GM12878 (cell line): ENCODE measurements at regions not wholly inside any gene's neighbourhood (a gene's known extent, or its start where the extent isn't known, plus 50 kb on each side); places are given as distances from the start of the nearest gene placed in this dataset.

Experiments
- ATAC-seq: fragments of 200-7000 bp; cut with Tn5 transposase; 3 replicates; pipeline ENCODE4 v1.9.1; 2020; ENCODE audit warnings: mild to moderate bottlenecking, moderate library complexity
- BruUV-seq: library from RNA; stranded (reverse); fragments of 400-500 nt; replicated peaks from 2 replicates; lab custom pipeline; 2021; lab: Mats Ljungman, UMichigan
- CTCF ChIA-PET: fragments of 300-600 bp; sonication (Branson Sonifier 250); formaldehyde crosslinking; extraction: SDS; loops from one replicate; lab custom pipeline; 2021; ENCODE audit warnings: inconsistent platforms; lab: Yijun Ruan, JAX
- POLR2A ChIA-PET: fragments of 350-600 bp; formaldehyde crosslinking; extraction: SDS; loops from one replicate; lab custom pipeline; 2021; ENCODE audit warnings: inconsistent platforms; lab: Charles Lee
- RAD21 ChIA-PET: fragments of 300-600 bp; sonication (Branson Sonifier 250); formaldehyde crosslinking; loops from one replicate; lab custom pipeline; 2023; ENCODE audit warnings: antibody characterized with exemption; ENCODE audit not compliant: unreplicated experiment; lab: Charles Lee
- SMC1A ChIA-PET: fragments of 300-600 bp; sonication (Branson Sonifier 250); formaldehyde crosslinking; loops from one replicate; lab custom pipeline; 2023; ENCODE audit not compliant: unreplicated experiment, uncharacterized antibody; lab: Charles Lee
- DNase-seq: peaks from one replicate; pipeline ENCODE4 v3.0.0-alpha.2; 2011; ENCODE audit warnings: low read depth, low spot score
- FAIRE-seq: peaks from 3 replicates; lab custom pipeline; 2011; peaks lifted over from hg19 to GRCh38; lab: Jason Lieb, UNC
- H2AFZ ChIP-seq: 2 replicates; pipeline ENCODE4 v1.6.0; 2011; ENCODE audit warnings: low read depth, low read length, control low read depth; ENCODE audit not compliant: control insufficient read depth
- H3K27ac ChIP-seq: 2 replicates; pipeline ENCODE4 v1.5.1; 2011; ENCODE audit warnings: control low read depth; ENCODE audit not compliant: control insufficient read depth, insufficient read depth
- H3K27me3 ChIP-seq, 2 experiments: replicated peaks in 1 of 2; 2 replicates each; pipeline versions ENCODE4 v1.6.0 to v1.6.1; 2011; ENCODE audit warnings: low read length in 1 of 2; ENCODE audit not compliant: control insufficient read depth in 2 of 2, insufficient read depth in 2 of 2
- H3K36me3 ChIP-seq, 2 experiments: 2 replicates each; pipeline ENCODE4 v1.5.1; 2011; ENCODE audit warnings: low read length in 1 of 2; ENCODE audit not compliant: control insufficient read depth in 2 of 2, insufficient read depth in 2 of 2
- H3K4me1 ChIP-seq: 2 replicates; pipeline ENCODE4 v1.6.1; 2011; ENCODE audit warnings: mild to moderate bottlenecking, low read length, moderate library complexity, mixed read lengths; ENCODE audit not compliant: control insufficient read depth, insufficient read depth
- H3K4me2 ChIP-seq: 2 replicates; pipeline ENCODE4 v1.6.0; 2011; ENCODE audit warnings: control low read depth; ENCODE audit not compliant: control insufficient read depth, insufficient read depth
- H3K4me3 ChIP-seq: fragments of 200-600 bp; sonication (generic); 2 replicates; pipeline ENCODE4 v1.5.1; 2016
- H3K79me2 ChIP-seq: 2 replicates; pipeline ENCODE4 v1.6.0; 2011; ENCODE audit warnings: low read length; ENCODE audit not compliant: control insufficient read depth, insufficient read depth
- H3K9ac ChIP-seq: 2 replicates; pipeline ENCODE4 v1.8.0; 2011; ENCODE audit warnings: low read length, control low read depth, mixed read lengths; ENCODE audit not compliant: control insufficient read depth, insufficient read depth
- H3K9me3 ChIP-seq: replicated peaks from 3 replicates; pipeline ENCODE4 v1.5.1; 2011; ENCODE audit warnings: mild to moderate bottlenecking, low read length; ENCODE audit not compliant: control insufficient read depth, insufficient read depth
- H4K20me1 ChIP-seq: 2 replicates; pipeline ENCODE4 v1.6.0; 2011; ENCODE audit not compliant: control insufficient read depth, insufficient read depth
- TCF12 ChIP-seq: IDR thresholded peaks from 2 replicates; pipeline ENCODE4 v1.6.1; 2011; ENCODE audit warnings: low read depth, mild to moderate bottlenecking, low read length
- YBX1 ChIP-seq: fragments of 450-650 bp; IDR thresholded peaks from 2 replicates; pipeline ENCODE4 v1.6.1; 2016; ENCODE audit warnings: antibody characterized with exemption
- WGBS: methylation state at CpG from one replicate; pipeline ENCODE4 v1.1.6; 2016; ENCODE audit warnings: low lambda C conversion rate; ENCODE audit not compliant: insufficient replicate concordance, insufficient coverage; ENCODE audit errors: missing lambda C conversion rate; 5-methylcytosine and 5-hydroxymethylcytosine counted together
- in situ Hi-C: fragments of 300-500 bp; cut with MboI; formaldehyde crosslinking; loops from 9 replicates; pipeline ENCODE4 v1.14.3; 2018; ENCODE audit warnings: mixed read lengths
- intact Hi-C: fragments of 100-400 bp; cut with micrococcal nuclease; formaldehyde crosslinking; loops from one replicate; pipeline ENCODE4 v1.14.2; 2022; ENCODE audit not compliant: unreplicated experiment

GRCh38 chr3:18752273-18752934 lies 327.3 kb upstream of the SATB1 start:
- RAD21 ChIA-PET = interaction anchor here (1.0 kb wide), 1 partner anchor 15 kb away, joined by 3 read pairs; no protein-coding TSS in a partner anchor
- H3K27ac ChIP-seq = no peak overlapping the region
- ATAC-seq (no peak; the same call in 1 of the 3 replicates), FAIRE-seq (no peak), DNase-seq (no peak)
- no peak overlapping the region for H3K9ac ChIP-seq
- no peaks in the 10 kb centered on the region for H3K4me1 ChIP-seq
- no peaks in the 10 kb centered on the region for H3K9me3 ChIP-seq
- H3K4me2 ChIP-seq = no peak overlapping the region
- intact Hi-C loops = no loop called here
- WGBS = 44% methylated on average over 4 of the region's 4 CpGs
- BruUV-seq = no TSS peak
- H2AFZ ChIP-seq = no peak overlapping the region
- no peak for TF ChIP-seq TCF12
- H3K79me2 ChIP-seq = no peaks in the 10 kb centered on the region
- CTCF ChIA-PET = interaction anchor here (0.6 to 1.7 kb wide), 3 partner anchors 13 to 194 kb away, joined by 4 to 6 read pairs (median 4); no protein-coding TSS in a partner anchor
- no peaks in the 10 kb centered on the region for H3K27me3 ChIP-seq
- H4K20me1 ChIP-seq = no peaks in the 10 kb centered on the region
- POLR2A ChIA-PET = no interaction called here
- SMC1A ChIA-PET = no interaction called here
- no peaks in the 10 kb centered on the region for H3K36me3 ChIP-seq
- in situ Hi-C loops = no loop called here
- no peak overlapping the region for H3K4me3 ChIP-seq

- Histone ChIP-seq H3K36me3 (no peaks in the 10 kb centered on the region), H4K20me1 (no peaks in the 10 kb centered on the region), H3K79me2 (no peaks in the 10 kb centered on the region), H3K4me2 (no peak overlapping the region), H3K4me1 (no peaks in the 10 kb centered on the region), H3K27me3 (no peaks in the 10 kb centered on the region), H2AFZ (no peak overlapping the region), H3K9me3 (peaks cover 2% of the 10 kb centered on the region; the same call in 1 of the 3 replicates), H3K27ac (no peak overlapping the region), H3K4me3 (no peak overlapping the region), H3K9ac (no peak overlapping the region)
- RAD21 ChIA-PET = interaction anchor here (1.0 kb wide), 1 partner anchor 14 kb away, joined by 3 read pairs; no protein-coding TSS in a partner anchor
- POLR2A ChIA-PET = no interaction called here
- SMC1A ChIA-PET = interaction anchor here (1.1 kb wide), 1 partner anchor 8 kb away, joined by 3 read pairs; no protein-coding TSS in a partner anchor
- in situ Hi-C loops = no loop called here
- FAIRE-seq = no peak
- no peak for TF ChIP-seq YBX1
- peak; percentile 74 for ATAC-seq
- intact Hi-C loops = no loop called here
- BruUV-seq = no TSS peak
- 0% methylated on average over 1 of the region's 1 CpG for WGBS
- CTCF ChIA-PET = interaction anchor here (1.4 kb wide), 1 partner anchor 12 kb away, joined by 6 read pairs; no protein-coding TSS in a partner anchor
- DNase-seq = no peak
Measured at GRCh38 chr3:18751514-18751913, 326.4 kb upstream of the SATB1 start.
